IPS-15b (cell line): ENCODE measurements at regions not wholly inside any gene's neighbourhood (a gene's known extent, or its start where the extent isn't known, plus 50 kb on each side); places are given as distances from the start of the nearest gene placed in this dataset.

Experiments
- H3K27me3 ChIP-seq: one replicate; pipeline ENCODE4 v1.6.1; 2013; ENCODE audit warnings: low read length; ENCODE audit not compliant: control insufficient read depth, insufficient read depth
- H3K36me3 ChIP-seq: one replicate; pipeline ENCODE4 v1.6.1; 2013; ENCODE audit warnings: low read length; ENCODE audit not compliant: control insufficient read depth, insufficient read depth
- H3K4me1 ChIP-seq: one replicate; pipeline ENCODE4 v1.6.1; 2013; ENCODE audit warnings: mild to moderate bottlenecking, low read length; ENCODE audit not compliant: control insufficient read depth, insufficient read depth
- H3K4me3 ChIP-seq: one replicate; pipeline ENCODE4 v1.5.1; 2013; ENCODE audit warnings: low read depth, low read length
- H3K9ac ChIP-seq: one replicate; pipeline ENCODE4 v1.6.1; 2013; ENCODE audit warnings: low read depth, mild to moderate bottlenecking, low read length
- H3K9me3 ChIP-seq: one replicate; pipeline ENCODE4 v1.6.1; 2013; ENCODE audit warnings: mild to moderate bottlenecking, low read length; ENCODE audit not compliant: control insufficient read depth, insufficient read depth

- Histone ChIP-seq H3K9me3 (no peaks in the 10 kb centered on the region), H3K27me3 (no peaks in the 10 kb centered on the region), H3K4me1 (no peaks in the 10 kb centered on the region), H3K36me3 (no peaks in the 10 kb centered on the region), H3K9ac (no peak overlapping the region), H3K4me3 (no peak overlapping the region)
Measured at GRCh38 chr3:137219801-137220445, 262.1 kb downstream of the IL20RB start.

- Histone ChIP-seq H3K9me3 (no peaks in the 10 kb centered on the region), H3K36me3 (no peaks in the 10 kb centered on the region), H3K9ac (no peak overlapping the region), H3K27me3 (no peaks in the 10 kb centered on the region), H3K4me1 (no peaks in the 10 kb centered on the region), H3K4me3 (no peak overlapping the region)
Measured at GRCh38 chr3:137222736-137223225, 265.0 kb downstream of the IL20RB start.

DNA sequence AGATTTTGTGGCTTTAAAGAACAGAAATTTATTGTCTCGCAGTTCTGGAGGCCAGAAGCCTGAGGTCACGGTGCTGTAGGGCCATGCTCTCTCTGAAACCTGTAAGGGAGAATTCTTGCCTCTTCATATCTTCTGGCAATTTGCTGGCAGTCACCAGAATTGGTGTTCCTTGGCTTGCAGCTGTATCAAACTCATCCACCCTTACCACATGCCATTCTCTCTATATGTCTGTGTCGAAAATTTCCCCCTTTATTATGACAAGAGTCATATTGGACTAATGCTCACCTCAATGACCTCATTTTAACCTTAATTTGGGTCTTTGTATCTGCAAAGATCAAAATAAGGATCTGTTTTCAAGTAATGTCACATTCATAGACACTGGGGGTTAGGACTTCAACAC is 266.7 kb downstream of the IL20RB start:
- Histone ChIP-seq H3K4me1 (no peaks in the 10 kb centered on the region), H3K9ac (no peak overlapping the region), H3K9me3 (no peaks in the 10 kb centered on the region), H3K27me3 (no peaks in the 10 kb centered on the region), H3K36me3 (no peaks in the 10 kb centered on the region), H3K4me3 (no peak overlapping the region)

DNA sequence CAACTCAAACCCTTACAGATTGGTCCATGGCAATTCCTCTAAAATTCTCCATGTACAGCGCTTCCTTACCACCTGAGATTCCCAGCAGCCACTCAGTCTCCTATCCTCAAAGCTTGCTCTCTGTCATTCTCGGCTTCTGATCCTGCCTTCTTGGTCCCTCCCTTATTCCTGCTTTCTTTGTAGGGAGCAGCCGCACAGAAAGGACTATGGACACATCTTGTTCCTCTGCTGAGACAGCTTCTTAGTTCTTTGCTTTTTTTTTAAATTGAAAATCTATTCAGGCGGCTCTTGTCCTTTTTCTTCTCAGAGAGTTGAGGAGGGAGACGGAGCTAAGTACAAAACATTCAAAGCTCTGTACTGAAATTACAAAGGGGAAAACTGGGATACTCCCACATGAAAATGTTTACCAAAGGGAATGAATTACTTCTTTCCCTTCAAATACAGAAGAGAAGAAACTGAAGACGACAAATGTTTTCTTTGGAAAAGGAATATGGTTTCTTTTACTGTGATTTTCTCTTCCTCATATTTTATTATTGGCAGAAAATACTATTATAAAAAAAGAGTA is 285.1 kb downstream of the IL20RB start:
- H3K27me3 ChIP-seq: no peaks in the 10 kb centered on the region
- no peaks in the 10 kb centered on the region for H3K9me3 ChIP-seq
- no peak overlapping the region for H3K4me3 ChIP-seq
- no peaks in the 10 kb centered on the region for H3K36me3 ChIP-seq
- no peaks in the 10 kb centered on the region for H3K4me1 ChIP-seq
- H3K9ac ChIP-seq: no peak overlapping the region

DNA sequence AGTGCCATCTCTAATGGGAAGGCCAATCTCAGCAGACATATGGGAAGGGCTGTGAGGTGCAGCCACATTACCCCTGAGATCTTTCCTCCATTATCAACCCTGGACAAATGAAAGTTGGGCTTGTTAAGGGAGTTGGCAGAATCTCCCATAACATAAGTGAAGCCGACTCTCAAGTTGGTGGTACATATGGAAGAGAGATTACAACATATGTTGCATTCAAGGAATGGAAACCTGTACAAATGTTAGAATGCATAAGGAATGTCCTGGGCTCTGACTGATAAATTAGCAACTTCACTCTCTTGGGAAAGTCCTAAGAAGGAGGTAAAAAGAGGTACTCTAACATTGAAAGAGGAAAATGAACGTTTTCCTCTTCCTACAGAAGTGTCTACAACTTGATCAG is 288.7 kb downstream of the IL20RB start:
- Histone ChIP-seq H3K27me3 (no peaks in the 10 kb centered on the region), H3K4me1 (no peaks in the 10 kb centered on the region), H3K9me3 (no peaks in the 10 kb centered on the region), H3K9ac (no peak overlapping the region), H3K36me3 (no peaks in the 10 kb centered on the region), H3K4me3 (no peak overlapping the region)

GRCh38 chr3:137249311-137249940 is 291.6 kb downstream of the IL20RB start:
- H3K9me3 ChIP-seq: no peaks in the 10 kb centered on the region
- no peaks in the 10 kb centered on the region for H3K27me3 ChIP-seq
- H3K4me3 ChIP-seq: no peak overlapping the region
- H3K9ac ChIP-seq: no peak overlapping the region
- H3K4me1 ChIP-seq: no peaks in the 10 kb centered on the region
- H3K36me3 ChIP-seq: no peaks in the 10 kb centered on the region

DNA sequence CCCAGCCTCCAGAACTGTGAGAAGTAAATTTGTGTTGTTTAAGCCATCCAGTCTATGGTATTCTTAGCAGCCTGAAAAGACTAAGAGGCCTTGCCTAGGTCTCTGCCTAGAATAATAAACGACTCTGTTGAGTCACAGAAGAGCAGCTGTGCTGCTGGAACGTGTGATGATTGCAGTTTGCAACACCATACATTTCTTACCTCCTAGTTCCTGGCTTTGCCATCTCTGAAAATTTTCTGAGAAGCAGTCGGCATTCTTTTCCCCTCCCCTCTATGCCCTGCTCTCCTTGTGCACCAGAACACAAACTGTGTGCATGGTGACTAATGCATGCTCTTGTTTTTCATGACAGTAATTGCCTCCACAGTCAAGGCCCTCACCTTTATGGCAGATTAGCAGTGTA is 301.3 kb downstream of the IL20RB start:
- no peak overlapping the region for H3K4me3 ChIP-seq
- no peaks in the 10 kb centered on the region for H3K36me3 ChIP-seq
- H3K27me3 ChIP-seq: no peaks in the 10 kb centered on the region
- H3K9me3 ChIP-seq: no peaks in the 10 kb centered on the region
- no peaks in the 10 kb centered on the region for H3K4me1 ChIP-seq
- no peak overlapping the region for H3K9ac ChIP-seq

GRCh38 chr3:137259701-137260100 is 301.9 kb downstream of the IL20RB start:
- no peaks in the 10 kb centered on the region for H3K4me1 ChIP-seq
- H3K27me3 ChIP-seq: no peaks in the 10 kb centered on the region
- no peaks in the 10 kb centered on the region for H3K9me3 ChIP-seq
- H3K4me3 ChIP-seq: no peak overlapping the region
- no peaks in the 10 kb centered on the region for H3K36me3 ChIP-seq
- H3K9ac ChIP-seq: no peak overlapping the region

GRCh38 chr3:137264071-137264820 is 306.5 kb downstream of the IL20RB start:
- H3K9me3 ChIP-seq: no peaks in the 10 kb centered on the region
- no peaks in the 10 kb centered on the region for H3K27me3 ChIP-seq
- no peak overlapping the region for H3K4me3 ChIP-seq
- no peaks in the 10 kb centered on the region for H3K36me3 ChIP-seq
- H3K9ac ChIP-seq: no peak overlapping the region
- peaks cover 4% of the 10 kb centered on the region for H3K4me1 ChIP-seq

GRCh38 chr3:137264843-137265330 is 307.1 kb downstream of the IL20RB start:
- Histone ChIP-seq H3K4me1 (peaks cover 5% of the 10 kb centered on the region), H3K4me3 (no peak overlapping the region), H3K27me3 (no peaks in the 10 kb centered on the region), H3K36me3 (no peaks in the 10 kb centered on the region), H3K9ac (no peak overlapping the region), H3K9me3 (no peaks in the 10 kb centered on the region)

DNA sequence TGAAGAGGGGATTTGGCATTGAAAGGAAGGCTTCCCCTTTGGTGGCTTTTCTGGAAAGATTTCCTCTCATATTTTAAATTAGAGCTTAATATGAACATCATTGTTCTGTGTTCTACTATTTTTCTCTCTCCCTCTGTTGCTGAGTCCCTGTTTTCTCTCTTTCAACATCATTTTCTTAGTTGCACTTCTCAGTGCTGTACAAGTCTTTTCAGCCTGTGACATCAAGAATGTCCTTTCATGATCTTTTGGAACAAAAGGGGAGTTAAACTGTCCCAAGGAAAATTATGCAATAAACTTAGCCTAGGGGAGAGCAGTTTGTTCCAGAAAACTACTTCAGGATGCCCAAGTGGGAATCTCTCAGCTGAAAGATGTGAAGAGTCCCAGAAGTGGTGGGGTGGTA is 325.1 kb downstream of the IL20RB start:
- Histone ChIP-seq H3K4me3 (no peak overlapping the region), H3K4me1 (peaks cover 3% of the 10 kb centered on the region), H3K36me3 (no peaks in the 10 kb centered on the region), H3K9me3 (no peaks in the 10 kb centered on the region), H3K9ac (no peak overlapping the region), H3K27me3 (no peaks in the 10 kb centered on the region)
